Stimulated activated CD8-positive, alpha-beta memory T cell treated with anti-CD3 and anti-CD28 coated beads, Interleukin-12 subunit alpha, Interleukin-12 subunit beta, amount 100 ng/mL, for 1 hour (primary cell): ENCODE measurements at regions not wholly inside any gene's neighbourhood (a gene's known extent, or its start where the extent isn't known, plus 50 kb on each side); places are given as distances from the start of the nearest gene placed in this dataset.

Source experiments
- DNase-seq: peaks from one replicate; pipeline ENCODE4 v3.0.0-alpha.2; 2020; ENCODE audit warnings: low read depth

DNA sequence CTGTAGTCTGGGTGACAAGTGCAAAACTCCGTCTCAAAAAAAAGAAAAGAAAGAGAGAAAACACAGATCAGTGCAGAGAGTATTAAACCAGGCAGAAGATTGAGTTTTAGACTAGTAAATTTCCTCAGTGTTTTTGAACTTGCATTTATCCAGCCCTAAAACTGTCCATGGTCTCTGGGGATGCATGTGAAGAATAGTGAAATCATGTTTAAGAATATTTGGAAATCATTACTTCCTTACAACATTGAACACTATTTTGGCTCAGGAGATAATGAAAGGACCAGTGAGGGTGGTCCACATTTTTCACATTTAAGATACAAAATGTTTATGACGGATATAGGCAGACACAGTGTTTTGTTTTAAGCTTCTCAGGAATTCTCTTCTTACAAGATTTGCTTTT, 195.8 kb upstream of the RASGEF1B start:
- DNase-seq: no peak

DNA sequence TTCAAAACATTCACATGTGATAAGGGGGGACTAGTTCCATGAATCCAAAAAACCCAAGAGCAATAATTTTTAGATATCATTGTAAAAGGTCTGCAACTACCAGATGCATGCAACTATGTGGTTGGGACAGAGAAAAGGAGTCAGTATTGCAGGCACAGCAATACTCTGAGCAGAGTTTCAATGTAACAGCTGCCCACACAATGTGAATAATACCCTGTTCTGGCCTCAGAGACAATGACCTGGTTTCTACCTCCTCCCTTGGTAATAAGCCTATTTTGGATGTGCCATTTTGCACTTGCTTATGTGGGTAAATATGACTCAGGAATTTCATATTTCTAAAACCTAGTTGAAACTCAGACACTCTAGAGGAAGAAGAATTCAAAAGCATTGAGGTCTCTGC, 194.8 kb upstream of the RASGEF1B start:
- DNase-seq: no peak

DNA sequence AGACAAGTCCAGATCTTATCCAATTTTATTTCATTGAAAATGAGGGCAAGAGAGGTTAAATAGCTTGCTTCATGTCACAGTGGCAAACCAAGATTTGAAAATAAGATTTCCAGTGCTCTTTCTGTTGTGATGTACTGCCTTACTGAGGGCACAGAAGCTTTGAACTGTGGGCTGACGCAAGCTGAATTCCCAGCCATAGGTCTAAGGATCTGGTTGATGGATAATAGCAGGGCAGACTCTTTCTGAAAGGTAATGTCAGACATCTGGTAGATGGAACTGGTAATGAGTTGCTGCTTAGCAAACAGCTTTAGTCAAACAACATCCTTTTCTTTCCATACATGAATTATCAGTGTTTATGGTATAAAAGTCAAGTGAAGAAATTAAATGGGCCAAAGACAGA, 193.9 kb upstream of the RASGEF1B start:
- DNase-seq: no peak

DNA sequence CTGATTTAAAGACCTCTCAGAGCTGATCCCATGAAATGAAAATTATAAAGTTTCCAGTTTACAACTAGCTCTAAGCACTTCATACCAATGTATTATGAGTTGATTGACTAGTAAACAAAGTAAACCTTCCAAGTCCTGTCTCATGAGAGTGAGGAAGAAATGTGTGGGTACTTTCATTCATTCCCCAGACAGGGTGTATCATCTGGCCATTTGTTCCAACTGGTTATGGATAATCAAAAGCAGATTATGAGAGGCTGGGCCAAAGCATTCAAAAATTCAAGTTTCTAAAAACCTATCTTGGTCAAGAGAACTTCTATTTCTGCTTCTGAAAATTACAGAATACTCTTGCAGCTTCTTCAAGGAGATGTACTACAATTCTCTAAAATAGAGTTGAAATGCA, 193.3 kb upstream of the RASGEF1B start:
- no peak for DNase-seq

DNA sequence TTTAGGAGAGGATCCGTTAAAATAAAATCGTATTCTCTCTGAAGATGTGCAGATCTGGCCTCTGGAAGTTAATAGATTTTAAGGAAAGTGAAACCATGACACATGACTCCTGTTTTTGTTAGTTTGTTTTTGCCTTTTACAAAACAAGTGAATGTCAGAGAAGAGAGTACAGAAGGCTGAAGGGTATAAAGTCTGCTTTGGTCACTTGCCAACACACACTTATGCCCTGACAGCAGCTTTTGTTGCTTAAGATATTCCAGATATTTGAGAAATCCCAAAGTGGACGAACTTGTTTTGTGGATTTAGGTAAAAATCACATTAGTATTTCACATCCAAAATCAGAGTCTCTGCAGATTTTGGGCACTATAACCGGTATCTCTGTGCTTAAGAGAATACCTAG, 192.4 kb upstream of the RASGEF1B start:
- DNase-seq: no peak

DNA sequence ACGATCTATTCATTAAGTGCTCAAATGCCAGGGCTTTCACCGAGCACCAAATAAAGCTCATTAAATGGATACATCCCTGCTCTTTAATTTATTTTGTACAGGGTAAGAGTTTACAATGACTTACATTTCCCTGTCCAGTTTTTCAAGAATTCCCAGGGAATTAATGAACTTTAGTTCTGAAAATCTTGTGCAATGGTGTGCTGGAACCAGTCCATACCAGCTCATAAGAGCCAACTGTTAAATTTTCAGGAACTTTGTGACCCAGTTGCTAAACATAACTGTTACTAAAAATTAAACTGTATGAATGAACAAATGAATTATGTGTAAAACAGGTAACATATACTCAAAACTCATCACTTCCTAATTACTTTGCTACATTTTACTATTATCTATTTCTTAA, 191.7 kb upstream of the RASGEF1B start:
- DNase-seq: no peak

DNA sequence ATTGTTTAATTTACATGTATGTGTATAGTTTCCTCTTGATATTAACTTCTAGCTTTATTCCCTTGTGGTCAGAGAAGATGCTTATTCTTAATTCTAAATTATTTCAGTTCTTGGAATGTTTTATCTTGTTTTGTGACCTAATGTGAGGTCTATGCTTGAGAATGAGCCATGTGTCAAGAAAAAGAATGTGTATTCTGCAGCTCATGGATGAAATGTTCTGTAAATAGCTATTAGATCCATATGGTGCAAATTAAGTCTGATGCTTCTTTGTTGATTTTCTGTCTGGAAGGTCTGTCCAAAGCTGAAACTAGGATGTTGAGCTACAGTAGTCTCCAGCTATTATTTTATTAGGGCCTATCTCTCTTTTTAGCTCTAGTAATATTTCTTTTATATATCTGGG, 187.3 kb upstream of the RASGEF1B start:
- no peak for DNase-seq

DNA sequence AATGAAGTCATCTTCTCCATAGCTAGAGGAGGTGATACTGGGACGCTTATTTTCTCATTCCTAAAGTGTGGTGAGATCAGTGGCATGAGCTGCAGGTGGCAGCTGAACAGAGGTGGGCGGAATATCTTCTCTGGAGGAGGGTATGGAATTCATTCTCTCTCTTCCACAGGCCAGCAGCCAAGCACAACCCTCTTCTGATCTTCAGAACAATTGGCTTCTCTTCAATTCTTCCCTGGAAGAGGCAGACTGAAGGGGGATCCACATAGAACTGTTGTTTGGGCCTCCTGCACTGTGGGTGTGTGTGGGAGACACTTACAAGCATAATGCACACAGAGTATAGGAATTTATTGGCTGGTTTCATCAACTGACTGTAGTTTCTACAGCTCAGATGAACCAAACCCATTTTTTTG, 180.4 kb upstream of the RASGEF1B start:
- no peak for DNase-seq

DNA sequence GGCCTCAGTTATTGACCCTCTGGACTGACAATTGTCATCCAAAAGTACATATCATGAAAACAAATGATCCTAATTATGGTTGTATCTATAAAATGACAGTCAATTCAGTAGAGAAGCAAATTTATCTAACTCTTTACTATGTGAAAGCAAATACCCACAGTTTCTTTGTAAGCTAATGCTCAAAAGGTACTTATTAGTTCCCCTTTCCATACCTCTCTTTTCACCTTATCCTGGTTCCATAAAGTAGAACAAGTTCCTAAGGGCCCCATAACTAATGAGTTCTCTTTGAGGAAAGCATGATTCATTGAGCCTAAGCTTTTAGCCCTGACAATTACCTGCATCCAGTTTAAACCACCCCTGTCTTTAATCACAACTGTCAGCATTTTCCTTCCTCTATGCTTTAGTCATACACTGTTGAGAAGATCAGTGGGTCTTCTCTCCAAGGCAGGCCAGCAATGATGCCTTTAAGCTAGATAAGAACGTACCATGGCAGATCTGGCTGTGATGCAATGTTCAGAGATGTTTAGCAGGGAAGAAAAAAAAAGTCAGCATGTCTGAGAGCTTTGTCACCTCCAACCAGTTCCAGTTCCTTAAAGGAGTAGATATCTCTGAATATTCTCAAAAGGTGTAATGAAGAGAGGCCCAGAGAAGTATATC, 179.7 kb upstream of the RASGEF1B start:
- DNase-seq: no peak

DNA sequence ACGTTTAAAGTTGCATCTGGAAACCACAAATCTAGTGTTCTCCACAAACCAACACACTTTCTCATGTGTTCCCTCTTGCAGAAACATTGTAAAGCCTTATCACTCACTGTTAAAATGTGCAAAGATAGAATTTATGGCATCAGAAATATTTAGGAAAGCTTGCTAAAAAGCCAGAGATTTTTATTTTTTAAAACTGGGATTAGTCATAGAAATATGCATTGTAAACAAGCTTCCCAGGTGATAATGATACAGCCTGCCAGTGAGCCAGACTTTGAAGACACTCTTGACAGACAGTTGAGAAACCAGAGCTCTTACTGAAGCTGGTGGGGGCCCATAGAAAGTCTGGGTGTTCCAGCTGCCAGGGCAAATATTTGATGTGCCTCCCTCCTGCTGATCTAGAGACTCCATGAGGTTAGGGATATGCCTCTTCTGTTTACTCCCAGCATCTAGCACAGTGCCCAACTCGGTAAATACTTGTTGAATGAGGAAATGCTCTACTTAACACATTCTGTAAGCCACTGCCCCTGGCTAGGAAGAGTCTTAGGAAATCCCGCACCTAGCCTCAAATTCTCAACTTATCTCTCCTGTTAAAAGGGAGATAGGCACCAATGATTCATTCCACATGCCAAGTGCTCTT, 179.0 kb upstream of the RASGEF1B start:
- DNase-seq: no peak

DNA sequence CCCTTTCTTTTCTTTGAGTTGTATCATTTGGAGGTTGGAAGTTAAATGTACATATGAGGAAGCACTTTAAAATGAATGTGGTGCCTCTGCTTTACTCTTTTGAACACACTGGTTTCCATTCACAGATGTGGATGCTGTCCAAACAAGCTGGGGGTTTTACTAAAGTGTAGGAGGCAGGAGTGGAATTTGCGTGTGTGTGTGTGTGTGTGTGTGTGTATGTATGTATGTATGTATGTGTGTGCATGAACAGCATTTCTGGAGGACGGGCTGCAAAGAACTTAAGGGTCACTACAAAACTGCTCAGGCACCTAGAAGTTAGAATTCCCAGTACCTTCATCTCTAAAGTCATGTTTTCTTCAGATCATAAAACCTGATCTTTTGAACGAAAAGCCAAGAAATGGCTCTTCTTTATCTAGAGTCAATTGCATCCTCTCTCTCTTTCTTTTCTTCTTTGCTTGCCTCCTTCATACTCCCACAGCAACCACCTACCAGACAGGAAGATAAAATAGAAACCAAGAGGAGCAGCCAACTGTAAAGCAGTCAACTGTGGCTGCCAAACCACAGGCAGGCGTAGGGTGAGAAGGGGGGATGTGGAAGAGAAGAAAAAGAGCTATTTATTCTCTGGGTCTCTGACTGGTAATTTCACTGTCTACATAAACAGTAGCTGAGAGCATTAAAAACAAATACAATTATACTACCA, 177.0 kb upstream of the RASGEF1B start:
- no peak for DNase-seq

DNA sequence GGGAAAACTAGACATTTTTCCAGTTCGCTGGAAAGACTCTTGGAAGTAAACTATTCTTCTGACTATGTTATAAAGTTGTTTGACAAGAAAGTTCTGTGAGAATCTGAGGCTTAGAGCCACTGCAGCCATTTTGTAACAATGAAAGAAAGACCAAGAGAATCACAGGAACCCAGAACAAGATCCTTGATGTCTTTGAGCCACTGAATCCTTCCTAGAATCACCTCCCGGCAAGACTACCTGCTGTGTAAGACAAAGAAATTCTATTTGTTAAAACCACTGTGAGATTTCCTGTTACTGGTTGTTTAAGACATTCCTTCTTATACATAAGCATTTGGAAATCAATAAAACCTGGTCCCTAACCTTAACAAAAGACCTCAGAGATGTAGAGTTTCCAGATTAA, 175.7 kb upstream of the RASGEF1B start:
- no peak for DNase-seq

DNA sequence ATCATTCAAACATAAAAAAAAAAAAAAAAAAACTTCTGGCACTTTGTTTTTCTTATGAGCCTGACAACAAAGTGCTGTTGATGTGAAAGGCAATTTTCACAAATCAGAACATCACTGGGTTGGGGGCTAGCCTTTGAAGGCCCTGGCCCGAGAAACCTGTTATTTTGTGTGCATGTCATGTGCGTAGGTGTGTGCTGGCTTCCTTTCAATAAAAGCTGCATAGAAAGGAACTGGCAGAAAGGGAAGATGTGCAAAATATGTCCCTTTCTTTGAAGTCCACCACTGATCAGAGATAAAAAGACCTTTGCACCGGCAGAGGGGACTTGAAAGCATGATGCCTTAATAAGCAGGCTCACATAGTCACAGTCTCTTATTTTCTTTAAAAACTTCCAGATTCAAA, 170.8 kb upstream of the RASGEF1B start:
- DNase-seq: no peak

DNA sequence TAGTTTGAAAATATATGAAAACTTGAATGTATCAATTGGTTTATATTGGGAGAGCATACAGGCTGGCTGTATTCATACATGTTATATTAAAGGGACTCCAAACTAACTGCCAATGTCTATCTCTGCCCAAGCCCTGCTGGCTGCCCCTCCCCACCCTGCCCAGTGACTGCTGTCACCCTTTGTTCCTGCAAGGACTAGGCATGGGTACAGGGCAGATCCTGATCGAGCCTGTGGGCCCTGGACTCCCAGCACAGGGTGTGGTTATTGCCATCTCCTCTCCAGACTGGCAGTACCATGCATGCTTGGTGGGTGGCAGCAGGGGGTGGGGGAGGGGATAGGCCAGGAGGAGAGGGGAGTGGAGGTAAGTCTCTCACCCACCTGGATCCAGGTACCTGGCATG, 167.5 kb upstream of the RASGEF1B start:
- no peak for DNase-seq

DNA sequence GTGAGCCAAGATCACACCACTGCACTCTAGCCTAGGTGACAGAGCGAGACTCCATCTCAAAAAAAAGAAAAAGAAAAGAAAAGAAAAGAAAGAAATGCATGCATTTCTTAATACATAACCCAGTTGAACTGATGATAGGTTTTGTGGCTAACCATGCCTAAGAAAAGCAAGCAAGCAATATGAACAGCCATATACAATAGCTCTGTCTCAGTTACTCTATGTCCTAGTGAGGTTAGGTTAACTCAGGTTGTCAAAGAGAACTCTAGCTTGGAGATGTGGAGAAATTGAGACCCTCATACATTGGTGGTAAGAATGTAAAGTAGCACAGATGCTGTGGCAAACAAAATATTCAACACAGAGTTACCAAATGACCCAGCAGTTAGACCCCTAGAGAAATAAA, 167.0 kb upstream of the RASGEF1B start:
- no peak for DNase-seq

DNA sequence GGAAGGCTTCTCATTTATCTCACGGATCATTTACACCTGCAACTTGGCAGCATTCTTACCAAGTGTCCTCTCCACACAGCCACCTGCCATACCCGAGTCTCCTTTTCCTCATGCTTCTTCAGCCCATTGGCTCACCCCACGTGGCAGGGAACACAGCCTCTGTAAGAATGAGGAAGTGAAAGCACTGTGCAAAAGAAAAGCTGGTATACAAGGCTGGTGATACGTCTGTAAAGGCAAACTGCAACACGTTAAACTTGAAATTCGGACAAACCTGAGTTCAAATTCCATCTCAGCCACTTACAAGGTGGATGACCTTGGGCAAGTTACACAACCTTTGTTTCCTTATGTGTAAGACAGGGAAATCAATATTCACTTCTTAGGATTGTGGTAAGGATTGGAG, 164.0 kb upstream of the RASGEF1B start:
- DNase-seq: no peak

DNA sequence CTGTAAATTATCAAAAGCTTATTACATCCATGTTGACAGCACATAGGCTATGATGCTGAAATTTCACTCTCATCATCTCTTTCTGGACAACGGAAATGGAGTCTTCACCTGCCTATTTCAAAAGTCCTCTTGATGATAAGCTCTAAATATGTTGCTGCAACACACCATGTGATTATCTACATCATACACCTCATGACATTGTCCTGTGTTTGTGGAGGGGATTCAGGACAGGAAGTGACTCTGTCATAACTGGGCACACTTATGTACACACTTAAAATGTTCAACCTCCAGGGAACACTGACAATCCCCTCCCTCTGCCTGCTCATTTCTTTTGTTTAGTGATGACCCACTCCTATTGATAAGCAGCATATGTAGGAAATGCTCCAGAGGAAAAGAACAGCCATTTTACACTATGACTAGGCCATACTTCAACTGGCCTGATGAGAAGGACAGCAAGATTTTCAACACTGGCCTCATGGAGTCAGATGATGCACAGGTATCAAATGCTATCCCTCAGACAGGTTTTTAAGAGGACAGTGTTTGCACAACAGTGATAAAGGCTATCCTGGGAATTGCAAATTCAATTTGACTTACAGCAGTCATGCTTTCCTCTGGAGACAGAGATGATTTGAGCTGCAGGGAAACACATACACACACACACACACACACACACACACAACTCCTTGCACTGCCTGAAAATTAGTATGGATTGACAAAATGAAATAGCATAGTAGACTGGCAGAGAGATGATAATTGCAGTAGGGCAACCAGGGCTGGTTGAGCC, 163.3 kb upstream of the RASGEF1B start:
- DNase-seq: no peak

DNA sequence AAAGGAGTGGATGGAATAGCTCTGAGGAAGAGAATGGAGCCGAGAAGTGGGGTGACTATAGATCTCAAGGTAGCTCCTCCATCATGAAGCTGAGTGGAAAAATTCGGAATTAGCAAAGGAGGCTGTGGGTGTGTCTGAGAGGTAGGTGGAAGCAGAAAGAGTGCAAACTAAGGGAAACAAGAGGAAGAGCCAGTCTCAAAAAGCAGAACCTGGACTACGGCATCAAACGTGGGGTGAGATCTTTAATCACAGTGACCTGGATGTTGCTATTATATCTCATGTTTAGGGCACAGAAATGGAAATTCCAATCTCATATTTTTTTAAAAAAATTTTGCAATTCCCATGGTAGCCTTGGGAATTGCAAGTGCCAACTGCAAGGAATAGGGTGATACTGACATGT, 162.5 kb upstream of the RASGEF1B start:
- DNase-seq: no peak

DNA sequence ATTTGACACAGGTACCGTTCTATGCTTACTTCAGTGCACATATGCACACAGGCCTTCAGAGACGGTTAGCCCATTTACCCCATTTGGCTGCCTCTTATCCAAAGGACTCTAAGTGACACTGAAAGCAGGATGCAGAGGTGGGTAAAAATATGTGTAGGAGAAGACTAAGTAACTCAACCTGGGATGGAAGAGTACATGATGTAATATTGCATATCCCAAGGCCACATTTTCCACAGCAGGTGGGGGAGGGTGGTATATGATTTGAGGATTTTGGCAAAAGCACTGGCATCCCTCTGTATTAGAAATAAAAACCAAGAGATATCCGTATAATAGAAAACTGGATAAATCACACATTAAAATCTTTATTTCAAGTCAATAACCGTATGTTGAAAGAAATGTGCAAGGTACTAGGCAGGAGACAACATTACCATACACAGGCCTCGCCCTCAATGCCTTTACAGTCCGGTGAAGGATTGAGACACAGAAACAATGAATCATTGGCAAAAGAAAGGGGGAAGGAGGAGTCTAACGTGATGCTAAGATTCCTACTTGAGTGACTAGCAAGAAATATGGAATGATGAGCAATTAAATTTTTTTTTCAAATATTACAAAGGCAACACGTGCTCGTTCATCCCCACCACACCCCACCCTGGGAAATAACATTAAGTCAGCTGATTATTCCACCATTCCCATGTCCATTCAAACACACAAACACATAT, 161.0 kb upstream of the RASGEF1B start:
- DNase-seq: no peak

DNA sequence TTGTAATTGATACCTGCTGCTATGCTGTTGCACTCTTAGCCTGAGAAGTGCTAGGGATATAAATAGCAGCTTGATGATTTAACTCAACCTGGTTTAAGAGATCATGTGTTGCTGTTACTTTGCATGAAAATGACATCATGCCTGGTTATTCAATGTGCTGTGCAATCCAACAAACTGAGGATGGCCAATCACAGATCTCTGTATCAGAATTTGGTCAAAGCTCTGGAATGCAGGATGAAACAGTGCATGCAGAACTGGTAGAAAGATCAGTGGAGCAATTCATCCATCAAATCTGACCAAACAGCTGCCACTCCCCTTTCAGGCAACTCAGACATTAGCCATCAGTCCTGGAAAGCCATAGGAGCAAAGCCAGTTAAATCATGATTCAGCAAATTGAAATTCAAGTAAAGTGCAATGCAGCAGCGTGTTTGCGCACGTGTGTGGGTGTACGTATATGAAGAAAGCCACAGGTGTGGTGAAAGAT, 160.3 kb upstream of the RASGEF1B start:
- no peak for DNase-seq

DNA sequence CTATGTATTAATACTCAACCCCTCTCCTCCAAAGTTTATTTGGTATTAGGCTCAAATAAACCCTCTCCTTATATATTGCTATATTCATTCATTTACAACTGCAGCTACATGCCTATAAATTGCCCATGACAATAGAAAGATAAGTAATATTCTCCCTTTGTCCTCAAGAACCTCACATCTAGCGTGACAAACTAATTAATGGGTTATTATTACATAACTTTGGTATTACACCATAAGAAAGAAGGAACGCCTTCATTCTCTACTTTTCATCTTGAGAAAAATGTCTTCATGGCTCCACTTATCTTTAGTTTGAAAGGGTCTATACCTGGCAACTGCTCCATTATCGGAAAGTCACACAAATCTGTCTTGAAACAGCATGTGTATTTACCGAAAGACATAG, 157.7 kb upstream of the RASGEF1B start:
- DNase-seq: no peak

DNA sequence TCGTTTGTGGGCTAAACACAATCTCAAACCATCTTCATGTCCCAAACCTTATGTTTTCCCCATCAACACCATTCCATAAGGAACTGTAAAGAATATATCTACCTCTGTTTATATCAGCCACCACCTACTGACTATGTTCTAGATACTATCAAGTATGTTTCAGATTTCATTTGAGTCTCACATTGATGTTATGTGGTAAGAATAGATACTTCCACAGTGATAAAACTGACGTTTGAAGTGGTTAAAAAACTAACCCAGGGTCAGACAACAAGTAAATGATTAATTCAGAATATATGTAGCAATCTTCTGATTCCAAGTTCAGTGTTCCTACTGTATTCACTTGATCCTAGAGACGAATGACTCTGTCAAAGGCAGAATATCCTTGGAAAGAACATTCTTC, 156.8 kb upstream of the RASGEF1B start:
- DNase-seq: no peak
